ENCODE measurements at regions not wholly inside any gene's neighbourhood (a gene's known extent, or its start where the extent isn't known, plus 50 kb on each side); places are given as distances from the start of the nearest gene placed in this dataset.

DNA sequence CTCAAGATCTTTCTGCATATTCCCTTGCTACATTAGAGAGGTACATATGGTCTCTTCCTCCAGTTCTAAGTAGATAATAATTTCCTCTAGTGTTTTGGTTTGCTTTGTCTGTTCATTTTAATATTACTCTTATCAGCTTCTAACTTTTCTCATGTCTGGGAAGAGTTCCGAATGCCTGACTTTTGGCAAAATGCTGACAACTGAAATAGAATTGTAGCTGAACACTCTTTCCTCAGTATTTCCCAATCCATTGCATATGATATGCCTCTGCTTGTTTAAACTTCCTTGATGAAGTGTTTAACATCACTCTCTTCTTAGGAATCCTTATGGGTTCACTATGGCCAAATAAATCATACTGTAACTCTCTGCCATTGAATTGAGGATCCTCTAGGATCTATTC is 1510.1 kb downstream of the MRPL39 start:
- H3K36me3 ChIP-seq: no peaks in the 10 kb centered on the region
- no peak overlapping the region for H3K27ac ChIP-seq
- no peaks in the 10 kb centered on the region for H4K20me1 ChIP-seq
- H3K4me3 ChIP-seq: no peak overlapping the region
- H3K9ac ChIP-seq: no peak overlapping the region
- H3K27me3 ChIP-seq: no peaks in the 10 kb centered on the region
- no peak overlapping the region for H3K4me2 ChIP-seq
- peaks cover 0 to 10% (median 0%) of the 10 kb centered on the region in 10 experiments; a peak in 3 of 20 replicates for H3K4me1 ChIP-seq
- no peak for TF ChIP-seq Cebpa-rat (IDR thresholded peaks at IDR 0.05)
- H3K9me3 ChIP-seq (replicated peaks in 1 of 11): no peaks in the 10 kb centered on the region

DNA sequence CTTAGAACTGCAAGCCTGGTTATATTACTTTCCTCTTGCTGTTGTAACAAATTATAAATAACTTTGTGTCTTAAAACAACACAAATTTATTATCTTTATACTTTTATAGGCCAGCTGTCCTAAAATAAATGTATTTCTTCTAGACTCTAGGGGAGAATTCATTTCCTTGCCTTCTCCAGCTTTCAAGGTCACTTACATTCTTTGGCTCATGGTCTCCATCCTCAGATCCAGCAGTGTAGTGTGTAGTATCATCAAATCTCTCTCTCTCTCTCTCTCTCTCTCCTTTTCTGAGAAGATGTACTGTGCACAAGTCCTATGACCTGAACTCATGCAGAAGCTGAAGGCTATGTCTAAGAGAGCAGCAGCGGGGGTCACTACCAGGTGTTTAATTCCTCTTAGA is 1510.6 kb downstream of the MRPL39 start:
- H3K4me2 ChIP-seq: no peak overlapping the region
- no peaks in the 10 kb centered on the region for H3K36me3 ChIP-seq
- no peak overlapping the region for H3K27ac ChIP-seq
- H3K27me3 ChIP-seq: no peaks in the 10 kb centered on the region
- no peaks in the 10 kb centered on the region for H3K9me3 ChIP-seq (replicated peaks in 1 of 11)
- peaks cover 0 to 10% (median 0%) of the 10 kb centered on the region in 10 experiments; a peak in 3 of 20 replicates for H3K4me1 ChIP-seq
- H3K4me3 ChIP-seq: no peak overlapping the region
- no peak overlapping the region for H3K9ac ChIP-seq
- no peak for TF ChIP-seq Cebpa-rat (IDR thresholded peaks at IDR 0.05)
- no peaks in the 10 kb centered on the region for H4K20me1 ChIP-seq

DNA sequence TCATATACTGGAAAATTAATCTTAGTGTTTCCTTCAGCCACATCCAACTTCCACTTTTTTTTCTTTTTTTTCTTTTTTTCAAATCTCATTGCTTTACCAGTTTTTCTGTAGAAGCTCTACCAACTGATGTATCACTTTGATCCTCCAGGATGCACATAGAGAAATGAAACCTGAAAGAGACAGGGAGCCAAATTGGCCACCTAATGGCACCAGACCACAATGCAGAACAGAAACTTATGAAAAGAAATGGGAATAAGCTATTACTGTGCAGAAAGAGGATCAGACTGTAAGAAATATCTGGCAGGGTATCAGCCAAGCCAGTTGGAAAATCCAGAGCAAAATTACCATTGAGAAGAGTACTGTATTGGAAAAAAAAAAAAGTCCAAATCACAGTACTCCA is 1514.2 kb downstream of the MRPL39 start:
- Histone ChIP-seq H3K4me1 (peaks cover 0 to 10% (median 0%) of the 10 kb centered on the region in 10 experiments; a peak in 3 of 20 replicates), H3K9ac (no peak overlapping the region), H3K4me2 (peak overlapping the region in 2 of 11 experiments; percentile 15 to 21; a peak in 2 of 22 replicates), H3K9me3 (replicated peaks in 1 of 11) (no peaks in the 10 kb centered on the region), H3K36me3 (no peaks in the 10 kb centered on the region), H3K27ac (no peak overlapping the region), H3K27me3 (no peaks in the 10 kb centered on the region), H4K20me1 (no peaks in the 10 kb centered on the region), H3K4me3 (no peak overlapping the region)
- no peak for TF ChIP-seq Cebpa-rat (IDR thresholded peaks at IDR 0.05)

DNA sequence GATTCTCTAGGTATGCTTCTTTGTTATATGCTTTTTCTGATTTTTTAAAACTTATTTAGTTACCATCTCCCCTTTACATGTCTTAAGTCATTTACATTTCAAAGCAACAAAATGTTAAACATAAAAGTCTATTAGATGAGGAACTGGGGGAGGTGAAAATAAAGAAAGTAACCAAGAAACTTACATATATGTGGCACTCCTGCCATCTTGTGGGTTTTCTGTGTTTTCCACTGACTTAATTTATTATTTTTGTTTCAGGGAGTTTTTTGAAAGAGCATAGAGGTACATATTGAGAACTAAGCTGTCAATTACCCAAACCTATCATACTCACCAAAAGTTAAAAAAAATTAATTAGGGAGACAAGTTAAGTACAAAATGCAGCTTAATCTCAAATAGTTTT is 1531.1 kb downstream of the MRPL39 start:
- H3K27ac ChIP-seq: no peak overlapping the region
- no peak overlapping the region for H3K4me2 ChIP-seq
- no peaks in the 10 kb centered on the region for H4K20me1 ChIP-seq
- peaks cover 27 to 41% (median 35%) of the 10 kb centered on the region in 11 experiments for H3K9me3 ChIP-seq (replicated peaks in 1 of 11)
- no peaks in the 10 kb centered on the region for H3K27me3 ChIP-seq
- no peak overlapping the region for H3K4me3 ChIP-seq
- no peak overlapping the region for H3K9ac ChIP-seq
- H3K36me3 ChIP-seq: 0 out of 22 replicates have a peak, but pooled peaks cover 0 to 8% (median 0%) of the 10 kb centered on the region in 11 experiments
- H3K4me1 ChIP-seq: no peaks in the 10 kb centered on the region
- TF ChIP-seq Cebpa-rat (IDR thresholded peaks at IDR 0.05): no peak

DNA sequence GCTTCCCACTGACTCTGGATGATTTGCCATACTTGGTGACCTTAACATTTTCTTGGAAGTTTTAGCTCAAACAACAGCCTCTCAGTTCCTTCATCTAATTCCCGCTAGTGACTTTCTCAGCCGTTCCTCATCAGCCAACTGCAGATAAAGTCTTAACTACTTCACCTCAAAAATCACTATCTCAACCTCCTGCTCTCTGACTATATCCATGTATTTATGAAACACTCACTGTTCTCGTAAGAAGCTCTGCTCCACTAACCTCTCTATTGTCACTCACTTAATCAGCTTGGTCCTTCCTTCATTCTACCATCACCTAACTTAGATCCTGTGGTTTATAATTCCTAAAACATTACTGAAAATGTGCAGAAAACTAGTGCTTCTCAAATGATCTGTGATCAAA is 1551.6 kb downstream of the MRPL39 start:
- Histone ChIP-seq H3K27ac (no peak overlapping the region), H4K20me1 (no peaks in the 10 kb centered on the region), H3K4me1 (peaks cover 0 to 5% (median 5%) of the 10 kb centered on the region in 10 experiments; a peak in 16 of 20 replicates), H3K27me3 (no peaks in the 10 kb centered on the region), H3K4me3 (no peak overlapping the region), H3K4me2 (no peak overlapping the region), H3K9ac (no peak overlapping the region), H3K9me3 (replicated peaks in 1 of 11) (peaks cover 0 to 22% (median 10%) of the 10 kb centered on the region in 11 experiments; a peak in 12 of 22 replicates), H3K36me3 (no peaks in the 10 kb centered on the region; a peak in 1 of 22 replicates)
- TF ChIP-seq Cebpa-rat (IDR thresholded peaks at IDR 0.05): no peak

DNA sequence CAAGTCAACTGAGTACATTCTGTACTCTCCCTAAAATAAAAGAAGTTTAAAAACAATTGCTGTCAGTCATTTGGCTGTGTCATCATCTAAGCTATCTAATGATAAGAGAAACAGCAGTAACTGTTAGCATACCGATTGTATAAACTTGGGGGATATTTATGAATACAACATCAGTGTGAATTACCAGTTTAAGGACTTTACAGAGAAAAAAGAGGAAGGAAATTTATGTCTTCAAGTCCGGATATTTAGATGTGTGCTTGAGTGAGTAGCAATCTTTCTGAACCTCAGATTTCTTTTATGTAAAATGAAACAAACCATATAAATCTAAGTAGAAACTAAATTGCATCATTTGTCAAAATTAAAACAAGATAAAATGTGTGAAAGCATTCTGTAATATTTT is 1557.0 kb downstream of the MRPL39 start:
- peaks cover 0 to 31% (median 20%) of the 10 kb centered on the region in 11 experiments; a peak in 13 of 22 replicates for H3K9me3 ChIP-seq (replicated peaks in 1 of 11)
- peak overlapping the region in 9 of 11 experiments; percentile 12 to 83 (median 74); a peak in 16 of 22 replicates for H3K27ac ChIP-seq
- no peak for TF ChIP-seq Cebpa-rat (IDR thresholded peaks at IDR 0.05)
- H3K4me2 ChIP-seq: peak overlapping the region; percentile 16 to 74 (median 59); a peak in 18 of 22 replicates
- H3K27me3 ChIP-seq: no peaks in the 10 kb centered on the region; a peak in 1 of 22 replicates
- H3K9ac ChIP-seq: peak overlapping the region in 6 of 11 experiments; percentile 9 to 58 (median 48); a peak in 8 of 22 replicates
- no peaks in the 10 kb centered on the region; a peak in 1 of 22 replicates for H3K36me3 ChIP-seq
- H4K20me1 ChIP-seq: no peaks in the 10 kb centered on the region
- H3K4me3 ChIP-seq: no peak overlapping the region; a peak in 1 of 20 replicates
- peaks cover 26 to 57% (median 39%) of the 10 kb centered on the region in 10 experiments for H3K4me1 ChIP-seq

DNA sequence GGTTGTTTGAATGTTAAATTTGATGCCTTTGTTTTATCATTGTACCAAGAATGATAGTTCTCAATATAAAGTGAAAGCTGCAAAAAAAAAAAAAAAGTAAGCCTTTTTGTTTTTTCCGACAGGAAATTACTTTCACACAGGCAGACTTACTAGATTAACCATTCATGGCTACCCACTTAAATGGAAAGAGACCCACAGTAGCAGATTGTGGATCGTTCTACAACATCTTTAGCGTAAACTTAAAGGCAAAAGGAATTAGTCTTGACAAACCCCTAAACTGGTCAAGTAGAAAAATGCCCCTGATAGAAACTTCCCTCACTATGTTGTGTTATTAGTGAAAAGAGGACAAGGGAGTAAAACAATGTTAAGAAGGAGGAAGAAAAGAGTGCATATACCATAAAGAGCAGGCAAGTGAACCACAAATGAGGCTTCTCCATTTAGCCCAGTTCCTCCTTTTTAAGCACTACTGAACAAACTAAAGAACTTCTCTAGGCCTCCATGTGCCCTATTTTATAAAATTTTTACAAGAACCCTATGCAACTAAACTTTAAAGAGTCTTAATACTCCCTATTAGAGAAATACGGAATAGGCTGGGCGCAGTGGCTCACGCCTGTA is 1560.3 kb downstream of the MRPL39 start:
- Histone ChIP-seq H3K36me3 (no peaks in the 10 kb centered on the region), H3K9ac (peak overlapping the region in 9 of 11 experiments; percentile 17 to 62 (median 54); a peak in 12 of 22 replicates), H3K9me3 (replicated peaks in 1 of 11) (peaks cover 0 to 30% (median 13%) of the 10 kb centered on the region in 11 experiments; a peak in 12 of 22 replicates), H3K4me2 (peak overlapping the region; percentile 40 to 82 (median 66)), H3K4me1 (peaks cover 26 to 62% (median 40%) of the 10 kb centered on the region in 10 experiments), H3K4me3 (peak overlapping the region in 5 of 10 experiments; percentile 2 to 47 (median 16); a peak in 4 of 20 replicates), H3K27ac (peak overlapping the region in 9 of 11 experiments; percentile 30 to 83 (median 68); a peak in 18 of 22 replicates), H3K27me3 (peaks cover 0 to 5% (median 0%) of the 10 kb centered on the region in 11 experiments; a peak in 1 of 22 replicates), H4K20me1 (no peaks in the 10 kb centered on the region)
- no peak for TF ChIP-seq Cebpa-rat (IDR thresholded peaks at IDR 0.05)

DNA sequence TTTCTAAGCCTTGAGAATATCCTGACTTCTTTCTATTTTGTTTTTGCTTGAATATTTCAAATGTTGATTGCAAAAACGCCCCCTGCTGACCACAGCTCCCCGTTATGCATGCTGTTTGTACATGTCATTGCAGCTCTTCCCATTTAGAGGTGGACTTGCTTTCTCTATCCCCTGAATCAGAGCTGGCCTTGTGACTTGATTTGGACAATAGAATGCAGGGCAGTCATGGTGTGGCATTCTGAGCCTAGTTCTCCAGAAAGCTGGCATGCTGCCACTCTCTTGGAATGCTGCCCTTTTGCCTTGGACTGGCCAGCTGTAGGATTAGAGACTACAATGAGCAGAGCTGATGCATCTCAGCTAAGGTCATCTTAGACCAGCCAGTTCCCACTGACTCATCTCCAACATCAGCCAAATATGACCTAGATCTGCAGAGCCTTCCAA is 1561.5 kb downstream of the MRPL39 start:
- peak overlapping the region in 5 of 11 experiments; percentile 11 to 83 (median 66); a peak in 5 of 22 replicates for H3K27ac ChIP-seq

DNA sequence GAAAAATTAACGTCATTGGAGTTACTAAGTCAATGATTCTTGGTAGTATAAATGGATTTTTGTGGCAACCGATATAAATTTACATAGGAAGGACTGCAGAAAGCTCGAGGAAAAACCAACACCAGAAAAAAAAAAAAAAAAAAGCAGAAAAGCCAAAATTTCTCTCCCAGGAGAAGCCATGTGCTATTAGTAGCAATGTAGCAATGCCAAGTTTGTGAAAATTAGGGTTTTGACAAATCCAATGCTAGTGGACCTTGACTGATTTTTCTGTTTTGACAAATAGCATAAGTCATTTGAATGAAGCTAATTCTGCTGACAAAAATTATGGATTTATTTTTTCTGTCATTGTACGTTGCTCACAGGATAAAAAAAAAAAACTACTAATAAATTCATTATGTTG is 1561.9 kb downstream of the MRPL39 start:
- Histone ChIP-seq H3K36me3 (no peaks in the 10 kb centered on the region), H3K4me3 (no peak overlapping the region), H3K27me3 (peaks cover 0 to 5% (median 0%) of the 10 kb centered on the region in 11 experiments; a peak in 1 of 22 replicates), H4K20me1 (no peaks in the 10 kb centered on the region), H3K9ac (no peak overlapping the region), H3K4me1 (peaks cover 24 to 53% (median 34%) of the 10 kb centered on the region in 10 experiments), H3K27ac (no peak overlapping the region), H3K9me3 (replicated peaks in 1 of 11) (peaks cover 0 to 35% (median 18%) of the 10 kb centered on the region in 11 experiments; a peak in 16 of 22 replicates), H3K4me2 (peak overlapping the region in 8 of 11 experiments; percentile 40 to 82 (median 59); a peak in 11 of 22 replicates)
- no peak for TF ChIP-seq Cebpa-rat (IDR thresholded peaks at IDR 0.05)

More for the DNA sequence above, 1561.5 kb downstream of the MRPL39 start:
- peak overlapping the region; percentile 9 to 82 (median 62); a peak in 19 of 22 replicates for H3K4me2 ChIP-seq
- H3K4me1 ChIP-seq: peaks cover 26 to 58% (median 37%) of the 10 kb centered on the region in 10 experiments
- peaks cover 0 to 31% (median 15%) of the 10 kb centered on the region in 11 experiments; a peak in 16 of 22 replicates for H3K9me3 ChIP-seq (replicated peaks in 1 of 11)
- H3K36me3 ChIP-seq: no peaks in the 10 kb centered on the region
- TF ChIP-seq Cebpa-rat (IDR thresholded peaks at IDR 0.05): no peak
- no peaks in the 10 kb centered on the region for H4K20me1 ChIP-seq
- peaks cover 0 to 5% (median 0%) of the 10 kb centered on the region in 11 experiments; a peak in 1 of 22 replicates for H3K27me3 ChIP-seq
- H3K9ac ChIP-seq: no peak overlapping the region
- no peak overlapping the region for H3K4me3 ChIP-seq

All from BLaER1 treated with 17β-estradiol and CSF1 and Interleukin-3, amounts not matched to agents 10 nM and 100 nM (cell line).